Ramos (cell line): ENCODE measurements at regions not wholly inside any gene's neighbourhood (a gene's known extent, or its start where the extent isn't known, plus 50 kb on each side); places are given as distances from the start of the nearest gene placed in this dataset.

ENCODE experiments used
- in situ Hi-C: fragments of 300-500 bp; cut with MboI; formaldehyde crosslinking; loops from one replicate; pipeline ENCODE4 v1.14.3; 2022; ENCODE audit warnings: low sequenced_read_pairs; ENCODE audit not compliant: unreplicated experiment

DNA sequence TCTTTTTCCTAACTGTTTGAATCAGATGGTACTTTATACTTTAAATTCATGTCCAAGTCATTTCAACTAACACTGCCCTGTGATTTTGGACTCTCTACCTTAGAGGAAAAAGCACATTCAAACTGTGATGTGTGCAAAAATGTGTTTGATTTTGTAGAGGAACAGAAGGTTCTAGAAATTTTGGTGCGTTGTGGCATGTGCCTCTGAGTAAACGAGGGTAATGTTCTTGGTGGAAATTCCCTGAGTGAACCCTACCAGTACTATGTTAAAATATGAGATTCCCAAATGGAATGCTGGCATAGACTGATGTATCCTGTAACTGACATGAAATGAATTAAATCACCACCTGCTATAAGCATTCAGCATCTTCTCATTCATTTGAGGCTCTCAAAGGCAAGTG is 901.9 kb upstream of the KLHL29 start:
- in situ Hi-C loops = no loop called here

DNA sequence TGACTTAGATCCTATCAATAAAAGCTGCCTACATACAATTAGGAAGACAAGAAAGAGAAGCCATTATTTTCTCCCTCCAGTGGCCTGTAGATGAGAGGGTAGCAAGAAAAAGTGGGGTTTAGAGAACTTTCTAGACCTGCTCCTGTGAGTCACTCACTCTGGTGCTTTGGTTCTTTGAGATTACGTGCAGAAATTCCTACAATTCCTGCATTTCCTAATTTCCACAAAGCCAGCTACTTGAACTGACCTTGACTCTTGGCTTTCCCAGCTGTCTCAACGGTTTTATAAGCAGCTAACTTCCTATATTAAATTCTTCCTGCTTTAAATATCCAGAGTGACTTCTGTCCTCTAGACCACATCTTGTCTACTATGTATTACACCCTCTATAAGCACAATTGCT is 899.5 kb upstream of the KLHL29 start:
- in situ Hi-C loops = no loop called here

DNA sequence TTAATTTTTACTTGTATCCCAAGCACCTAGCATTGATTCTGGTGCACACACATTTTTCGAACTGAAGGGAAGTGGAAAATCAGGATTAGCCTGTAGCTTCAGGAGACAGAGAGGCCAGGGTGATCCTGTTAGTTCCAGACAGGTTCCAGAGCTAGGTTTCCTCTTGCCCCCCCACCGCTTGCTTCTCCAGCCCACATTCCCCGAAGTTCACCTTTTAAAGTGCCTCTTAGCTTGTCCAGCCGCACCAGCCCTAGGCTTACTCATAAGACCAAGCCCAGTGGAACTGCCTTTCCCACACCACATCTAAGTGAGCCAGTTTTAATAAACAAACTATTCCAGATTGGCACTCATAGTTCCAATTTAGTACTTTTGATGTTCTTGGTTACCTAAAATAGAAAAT is 898.6 kb upstream of the KLHL29 start:
- in situ Hi-C loops = no loop called here

DNA sequence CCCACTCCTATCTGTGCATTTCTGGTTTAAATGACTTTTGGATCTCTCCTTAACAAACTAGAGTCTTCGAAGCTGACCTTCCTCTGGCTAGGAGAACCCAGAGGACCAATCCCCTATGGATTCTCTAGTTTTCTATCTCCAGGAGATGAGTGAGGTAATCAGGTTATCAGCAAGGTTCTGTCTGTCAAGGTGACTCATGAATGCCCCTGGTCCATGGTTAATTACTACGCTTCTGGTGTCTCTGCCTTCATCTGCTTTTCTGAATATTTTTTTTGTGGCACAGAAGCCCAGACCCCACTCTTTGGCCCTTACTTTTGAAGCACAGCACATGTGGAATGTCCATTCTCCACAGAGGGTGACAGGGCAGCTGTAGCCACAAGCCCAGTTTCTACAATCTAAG is 897.9 kb upstream of the KLHL29 start:
- in situ Hi-C loops = no loop called here

DNA sequence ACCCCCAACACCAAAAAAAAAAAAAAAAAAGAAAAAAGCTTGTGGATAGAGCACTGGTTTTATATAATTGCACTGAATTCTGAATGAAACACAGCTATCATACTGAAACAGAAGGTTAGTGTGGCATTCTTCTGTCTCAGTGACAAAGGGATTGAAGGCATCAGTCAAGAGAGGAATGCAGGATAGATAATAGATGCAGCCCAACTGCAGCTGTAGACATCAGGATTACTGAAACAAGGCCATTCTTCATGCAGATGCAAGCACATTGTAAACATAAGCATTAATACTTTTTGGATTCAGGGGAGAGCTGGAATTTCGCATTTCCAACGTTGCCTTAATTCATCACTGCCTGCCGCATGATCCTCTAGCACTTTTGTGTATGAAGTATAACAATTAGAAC is 897.4 kb upstream of the KLHL29 start:
- in situ Hi-C loops = no loop called here

DNA sequence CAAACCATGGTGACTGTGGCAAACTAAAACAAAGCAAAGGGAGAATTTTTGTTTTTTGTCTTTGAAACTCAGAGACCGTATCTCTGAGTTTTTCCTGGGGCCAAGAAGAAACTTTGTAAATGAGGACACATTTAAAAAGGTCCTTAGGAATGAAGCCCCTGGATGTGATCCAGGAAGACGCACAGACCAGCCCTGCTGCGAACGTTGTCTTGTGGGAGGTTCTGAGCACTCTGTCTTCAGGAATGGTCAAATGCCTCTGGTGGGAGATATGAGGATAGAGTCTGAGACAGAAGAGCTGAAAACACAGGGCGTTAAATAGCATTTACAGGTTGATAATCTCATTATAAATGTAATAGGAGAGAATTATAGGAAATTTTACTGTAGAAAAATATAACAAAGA is 893.5 kb upstream of the KLHL29 start:
- in situ Hi-C loops = no loop called here

DNA sequence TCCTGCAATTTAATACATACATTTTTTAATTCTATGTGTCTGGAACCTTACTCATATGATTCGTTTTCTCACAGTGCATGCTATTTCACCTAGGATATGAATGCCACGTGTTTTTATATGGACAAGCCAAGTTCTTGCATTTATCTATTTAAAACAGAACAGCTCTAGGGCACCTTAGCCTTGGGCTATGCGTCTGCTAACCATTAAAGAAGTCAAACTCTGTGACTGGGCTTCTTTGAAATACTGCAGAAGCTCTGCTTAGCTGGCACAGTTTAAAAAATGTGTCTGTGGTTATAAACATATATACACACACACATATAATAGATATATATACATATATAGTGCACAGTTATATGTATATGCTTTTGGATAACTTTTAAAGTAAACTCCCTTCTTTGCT is 890.8 kb upstream of the KLHL29 start:
- in situ Hi-C loops = no loop called here

DNA sequence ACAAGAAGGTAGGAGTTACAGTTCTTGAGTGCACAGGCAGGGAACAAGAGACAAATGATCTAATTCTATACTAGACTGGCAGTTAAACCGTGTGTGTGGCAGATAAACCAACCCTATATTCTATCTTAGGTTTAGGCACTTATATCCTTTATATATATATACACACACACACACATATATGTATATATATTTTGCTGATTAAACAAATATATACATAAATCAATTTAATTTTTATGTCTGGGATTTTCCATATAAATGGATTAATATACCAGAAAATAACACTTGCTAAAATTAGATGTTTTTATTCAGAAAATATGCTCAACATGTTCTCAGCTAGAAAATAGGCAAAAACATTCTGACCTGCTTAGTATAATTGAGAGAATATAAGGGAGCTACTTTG is 887.9 kb upstream of the KLHL29 start:
- in situ Hi-C loops = no loop called here

DNA sequence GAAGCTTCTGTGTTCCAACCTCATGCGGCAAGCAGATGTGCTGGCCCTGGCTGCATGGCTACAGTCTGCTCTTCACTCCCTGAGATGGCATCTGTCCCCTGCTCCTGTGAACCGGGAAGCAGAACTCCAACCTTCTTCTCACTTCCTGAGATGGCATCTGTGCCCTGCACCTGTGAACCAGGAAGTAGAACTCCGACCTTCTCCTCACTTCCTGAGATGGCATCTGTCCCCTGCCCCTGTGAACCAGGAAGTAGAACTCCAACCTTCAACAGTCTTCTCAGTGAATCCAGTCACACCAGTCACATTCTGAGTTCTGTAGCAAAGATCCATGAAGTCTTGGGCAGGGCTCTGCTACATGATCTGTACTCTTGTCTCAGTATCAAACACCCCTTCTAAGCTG is 887.2 kb upstream of the KLHL29 start:
- in situ Hi-C loops = no loop called here

DNA sequence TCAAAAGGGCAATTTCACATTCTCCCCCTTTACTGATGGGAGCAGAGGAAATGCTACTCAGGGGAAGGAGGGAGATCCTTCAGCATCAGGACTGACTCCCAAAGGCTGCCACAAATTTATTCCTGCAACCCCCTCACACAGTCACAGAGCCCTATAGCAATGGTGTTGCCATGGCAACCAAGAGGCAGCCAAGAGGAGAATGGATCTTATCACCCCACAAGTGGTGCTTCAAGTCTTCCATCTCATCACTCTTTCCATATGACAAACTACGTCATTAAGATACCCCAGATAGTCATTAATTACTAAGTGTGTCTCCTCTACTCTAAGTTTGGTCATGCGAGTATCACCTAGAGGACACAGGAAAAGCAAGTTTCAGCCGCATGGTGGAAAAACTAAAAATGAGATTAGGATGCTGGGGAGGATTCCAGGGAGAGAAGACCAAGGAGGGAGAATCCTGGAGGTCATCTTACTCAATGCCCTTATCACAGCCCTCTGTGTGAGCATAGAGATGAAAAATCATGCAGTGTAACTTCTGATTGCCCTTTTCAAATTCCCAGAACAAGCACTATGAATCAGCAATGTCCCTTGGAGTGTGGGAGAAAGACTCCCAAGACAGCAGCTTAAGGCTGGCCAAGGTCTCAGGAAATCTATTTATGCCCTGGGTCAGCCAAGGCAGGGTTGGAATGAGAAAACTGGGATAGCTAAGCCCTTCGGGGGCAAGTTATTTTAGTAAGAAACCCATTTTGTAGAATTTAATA is 885.7 kb upstream of the KLHL29 start:
- in situ Hi-C loops = no loop called here

DNA sequence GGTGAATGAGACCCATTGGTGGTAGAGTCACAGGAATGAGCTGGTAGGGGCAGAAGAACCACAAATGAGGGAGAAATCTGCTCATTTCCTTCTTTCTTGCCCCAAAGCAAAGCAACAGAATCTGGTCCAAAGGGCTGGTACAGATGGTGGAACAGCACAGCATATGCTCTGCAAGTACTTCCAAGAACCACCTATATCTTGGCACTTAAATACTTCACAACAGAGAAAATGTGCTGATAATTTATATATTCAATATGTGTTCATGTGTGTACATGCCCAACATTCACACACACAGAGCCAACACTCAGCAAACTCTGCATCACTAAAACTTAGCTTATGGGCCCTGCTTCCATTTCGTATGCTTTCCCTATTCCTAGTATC is 884.4 kb upstream of the KLHL29 start:
- in situ Hi-C loops = no loop called here

DNA sequence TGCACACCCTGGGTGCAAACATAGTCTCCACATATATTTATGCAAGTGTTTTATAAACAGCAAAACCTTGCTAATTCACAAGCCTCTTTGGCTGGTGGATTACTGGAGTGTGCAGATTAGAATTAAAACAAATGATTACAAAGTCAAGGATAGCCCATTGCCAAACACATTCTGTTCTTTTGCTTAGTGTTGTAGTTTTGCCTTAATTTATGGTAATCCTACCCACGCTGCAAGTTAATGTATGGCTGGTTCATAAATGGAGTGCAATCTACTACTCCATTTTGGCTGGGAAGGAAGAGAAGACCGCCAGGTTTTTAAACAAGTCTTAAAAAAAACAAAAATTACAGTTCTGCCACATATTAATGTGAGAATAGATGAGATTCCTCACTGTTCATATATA is 883.1 kb upstream of the KLHL29 start:
- in situ Hi-C loops = no loop called here

DNA sequence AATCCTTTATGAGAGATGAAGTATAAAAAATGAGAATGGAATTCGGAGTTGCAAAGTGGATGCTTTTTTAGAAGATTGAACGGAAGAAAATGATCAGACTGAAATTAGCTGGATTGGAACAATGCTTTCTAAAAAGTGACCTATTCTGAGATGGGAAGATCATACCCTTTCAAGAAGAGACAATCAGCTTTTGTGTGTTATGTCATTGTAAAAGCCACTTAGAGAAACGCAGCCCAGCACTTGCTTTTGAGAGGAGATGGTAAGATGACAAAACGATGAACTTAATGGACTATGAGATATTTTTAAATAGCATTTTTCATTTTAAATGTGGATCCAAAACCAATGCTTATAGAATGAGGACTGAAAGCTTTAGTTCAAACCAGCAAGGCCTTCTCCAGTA is 871.4 kb upstream of the KLHL29 start:
- in situ Hi-C loops = no loop called here

DNA sequence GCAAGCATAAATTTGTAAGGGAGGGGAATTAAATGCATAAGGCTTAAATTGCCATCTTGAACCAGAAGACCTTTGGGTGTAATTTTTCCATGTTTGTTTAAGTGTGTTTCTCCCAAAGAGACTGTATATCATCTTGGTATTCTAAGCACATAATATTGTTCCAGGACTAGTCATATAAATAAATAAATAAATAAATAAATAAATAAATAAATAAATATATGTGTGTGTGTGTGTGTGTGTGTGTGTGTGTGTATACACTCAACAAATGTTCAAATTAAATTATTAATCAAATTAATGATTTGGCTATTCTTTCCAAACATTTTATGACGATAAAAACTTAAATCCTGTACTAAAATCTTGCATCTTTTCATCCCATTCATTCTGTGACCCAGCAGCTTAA is 867.8 kb upstream of the KLHL29 start:
- in situ Hi-C loops = no loop called here

DNA sequence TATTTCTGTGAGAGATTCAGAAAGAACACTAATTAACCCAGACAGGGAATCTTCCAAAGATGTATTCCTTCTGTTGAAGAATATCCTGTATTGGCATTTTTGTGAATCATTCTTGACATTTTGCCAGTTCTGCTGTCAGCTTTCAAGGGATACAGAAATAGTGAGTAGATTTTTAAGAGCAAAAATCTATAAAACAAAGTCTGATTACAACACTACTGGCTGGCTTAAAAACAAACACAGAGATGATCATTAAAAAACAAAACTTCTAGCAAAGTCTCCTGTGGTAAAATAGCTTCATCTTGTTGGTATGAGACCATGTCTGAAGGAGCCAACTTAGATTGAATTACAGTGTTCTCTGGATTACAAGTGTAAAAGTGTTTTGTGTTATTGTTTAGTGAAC is 866.3 kb upstream of the KLHL29 start:
- in situ Hi-C loops = no loop called here

DNA sequence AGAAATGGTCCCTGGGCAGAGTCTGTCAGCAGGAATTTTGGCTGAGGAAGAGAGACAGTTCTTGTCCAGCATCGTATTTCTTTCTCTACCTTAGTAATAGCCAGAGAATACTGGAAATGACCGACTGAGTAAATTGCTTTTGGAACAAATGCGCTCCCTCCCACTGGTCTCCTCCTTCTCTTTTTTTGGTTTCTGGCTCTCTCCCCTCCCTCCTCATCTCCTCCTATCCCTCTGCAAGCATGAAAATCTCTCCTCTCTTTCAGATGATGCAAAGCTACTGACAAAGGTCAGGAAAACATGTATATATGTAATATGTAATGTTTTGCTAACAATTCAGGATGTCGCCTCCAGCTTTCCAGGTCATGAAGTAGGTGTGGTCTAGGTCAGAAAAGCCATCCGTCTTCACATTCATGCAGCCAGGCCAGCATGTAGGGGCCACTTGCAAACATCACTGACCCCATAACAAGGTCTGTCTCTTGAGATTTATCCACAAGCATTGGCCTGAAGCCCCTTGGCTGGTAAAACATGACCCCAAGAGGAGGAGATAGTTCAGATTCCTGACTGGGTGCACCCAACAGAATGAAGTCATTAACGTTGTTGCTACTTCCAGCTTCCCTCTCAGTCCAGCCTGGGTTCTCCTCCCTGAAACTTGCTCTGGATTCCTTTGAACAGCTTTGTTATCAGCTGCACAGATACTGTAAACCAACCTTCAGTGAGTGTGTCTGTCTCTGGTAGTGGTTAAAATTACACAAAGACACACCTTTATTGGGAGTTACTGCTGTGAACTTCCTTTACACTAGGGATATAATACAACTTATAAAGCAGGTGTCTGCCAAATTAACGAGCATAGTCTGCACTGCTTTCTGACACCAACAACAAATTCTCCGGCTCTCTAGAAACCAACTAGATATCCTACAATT is 864.4 kb upstream of the KLHL29 start:
- in situ Hi-C loops = no loop called here

DNA sequence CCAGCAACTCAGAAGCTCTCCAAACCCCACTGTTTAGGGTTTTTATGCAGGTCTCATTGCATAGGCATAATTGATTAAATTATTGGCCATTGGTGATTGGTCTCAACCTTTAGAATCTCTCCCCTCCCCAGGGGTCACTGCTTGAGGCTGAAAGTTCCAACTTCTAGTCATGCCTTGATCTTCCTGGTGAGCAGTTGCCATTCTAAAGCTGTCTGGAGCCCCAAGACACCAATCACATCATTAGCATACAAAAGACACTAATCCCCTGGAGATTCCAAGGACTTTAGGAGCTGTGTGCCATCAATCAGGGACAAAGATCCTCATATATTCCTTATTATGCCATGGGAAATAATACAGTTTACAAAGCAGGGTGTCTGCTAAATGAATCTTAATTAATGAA is 863.4 kb upstream of the KLHL29 start:
- in situ Hi-C loops = no loop called here

DNA sequence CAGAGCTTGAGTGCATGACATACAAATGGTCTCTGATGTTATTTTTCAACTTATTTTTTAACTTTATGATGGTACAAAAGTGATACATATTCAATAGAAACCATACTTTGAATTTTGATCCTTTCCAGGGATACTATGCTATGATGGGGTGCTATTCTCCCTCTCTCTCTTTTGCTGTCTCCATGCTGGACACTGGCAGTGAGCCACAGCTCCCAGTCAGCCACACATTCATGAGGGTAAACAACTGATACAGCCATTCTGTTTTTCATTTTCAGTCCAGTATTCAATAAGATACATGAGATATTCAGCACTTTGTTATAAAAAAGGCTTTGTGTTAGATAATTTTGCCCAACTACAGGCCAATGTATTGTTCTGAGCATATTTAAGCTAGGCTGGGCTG is 859.3 kb upstream of the KLHL29 start:
- in situ Hi-C loops = no loop called here

DNA sequence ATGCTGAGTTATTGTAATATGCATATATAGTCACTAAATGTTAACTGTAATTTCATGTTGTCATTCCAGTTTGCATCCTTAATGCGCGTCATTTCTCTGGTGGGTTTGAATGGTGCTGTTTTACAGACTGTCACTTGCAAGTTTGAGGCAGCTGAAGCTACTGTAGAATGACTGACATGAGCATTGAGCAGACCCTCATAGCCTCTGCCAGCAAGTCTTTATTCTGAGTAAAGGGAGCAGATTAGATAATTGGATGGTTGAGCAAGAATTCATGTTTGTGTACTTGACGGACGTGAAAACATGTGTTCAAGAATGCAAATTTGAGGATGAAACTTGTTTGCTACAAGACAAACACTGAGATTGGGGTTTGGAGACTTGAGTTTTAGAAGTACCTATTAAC is 854.8 kb upstream of the KLHL29 start:
- in situ Hi-C loops = no loop called here

DNA sequence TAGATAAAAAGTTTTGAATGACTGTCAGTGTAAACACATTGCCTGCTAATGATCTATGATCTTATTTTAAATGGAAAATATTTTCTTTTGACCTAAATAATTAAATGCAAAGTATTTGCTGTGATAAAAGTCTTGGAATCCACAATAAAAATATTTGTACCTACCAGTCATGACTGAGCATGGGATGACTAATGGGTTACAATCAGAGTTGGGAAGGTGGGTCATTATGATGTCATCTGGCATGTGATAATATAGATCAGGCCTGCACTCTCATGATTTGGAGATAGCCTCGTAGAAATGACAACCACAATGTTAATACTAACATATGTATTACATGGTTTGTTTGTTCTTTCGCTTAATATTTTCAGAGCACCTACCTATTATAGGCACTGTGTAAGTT is 848.8 kb upstream of the KLHL29 start:
- in situ Hi-C loops = no loop called here

DNA sequence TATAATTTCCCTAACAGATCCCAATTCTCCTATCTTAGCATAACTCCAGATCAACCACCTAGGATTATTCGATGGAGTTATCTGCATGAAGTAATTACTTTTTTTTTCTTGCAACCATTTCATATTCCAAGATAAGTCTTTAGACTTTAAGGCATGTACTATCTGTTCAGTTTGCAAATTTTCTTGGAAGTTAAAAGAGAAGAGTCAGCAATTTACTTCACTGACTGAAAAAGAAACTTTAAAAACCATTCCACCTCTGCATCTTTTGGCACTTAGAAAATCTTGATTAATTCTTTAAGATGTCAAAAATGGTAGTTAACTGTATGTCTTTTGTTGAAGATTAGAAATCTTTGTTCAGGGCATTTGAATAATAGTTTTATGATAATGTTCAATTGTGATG is 830.5 kb upstream of the KLHL29 start:
- in situ Hi-C loops = no loop called here

DNA sequence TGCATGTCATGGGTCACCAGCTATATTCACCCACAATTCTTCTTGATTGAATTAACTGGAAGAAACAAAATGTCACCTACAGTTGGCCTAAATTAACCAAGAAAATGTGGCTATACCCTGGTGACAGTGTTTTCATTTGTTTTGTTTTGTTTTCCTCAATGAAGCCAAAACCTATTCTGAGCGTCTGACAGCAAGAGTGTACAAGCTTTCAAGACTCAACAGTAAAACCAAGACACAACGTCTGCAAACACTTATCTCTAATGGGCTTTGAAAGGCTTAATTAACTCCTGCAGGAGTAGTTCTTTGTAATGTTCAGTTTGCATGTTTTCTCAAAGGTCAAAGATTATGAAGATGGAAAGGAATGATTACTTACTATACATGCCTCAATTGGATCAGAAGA is 827.6 kb upstream of the KLHL29 start:
- in situ Hi-C loops = no loop called here
